GM19463 (cell line): ENCODE measurements at regions not wholly inside any gene's neighbourhood (a gene's known extent, or its start where the extent isn't known, plus 50 kb on each side); places are given as distances from the start of the nearest gene placed in this dataset.

Experiments used
- ATAC-seq: cut with Tn5 transposase; IDR thresholded peaks from one replicate; pipeline ENCODE4 v1.9.1; 2021; ENCODE audit warnings: mild to moderate bottlenecking, moderate library complexity; ENCODE audit not compliant: unreplicated experiment

DNA sequence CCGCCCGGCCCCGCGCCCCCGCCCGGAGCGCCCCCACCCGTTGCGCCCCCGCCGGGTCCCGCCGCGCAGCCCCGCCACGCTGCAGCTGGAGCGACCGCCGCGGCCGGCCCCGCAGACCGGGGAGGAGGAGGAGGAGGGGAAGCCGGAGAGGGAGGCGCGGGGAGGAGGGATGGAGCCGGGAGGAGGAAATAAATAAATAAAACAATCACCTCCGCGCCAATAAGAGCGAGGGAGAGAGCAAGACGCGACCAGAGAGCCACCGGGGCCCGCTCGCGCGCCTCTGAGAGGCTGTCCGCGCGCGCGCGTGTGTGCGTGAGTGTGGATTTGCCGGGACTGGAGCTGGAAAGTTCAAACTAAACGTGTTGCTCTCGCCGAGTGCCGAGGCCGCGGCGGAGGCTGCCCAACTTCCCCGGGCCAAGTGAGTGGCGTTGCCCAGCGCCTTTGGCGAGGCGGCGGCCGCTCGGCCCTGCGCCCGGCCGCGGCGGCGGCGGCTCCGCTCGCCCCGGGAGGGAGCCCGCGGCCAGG lies 2184.4 kb upstream of the TENM3 start:
- ATAC-seq, result peak; percentile 27

DNA sequence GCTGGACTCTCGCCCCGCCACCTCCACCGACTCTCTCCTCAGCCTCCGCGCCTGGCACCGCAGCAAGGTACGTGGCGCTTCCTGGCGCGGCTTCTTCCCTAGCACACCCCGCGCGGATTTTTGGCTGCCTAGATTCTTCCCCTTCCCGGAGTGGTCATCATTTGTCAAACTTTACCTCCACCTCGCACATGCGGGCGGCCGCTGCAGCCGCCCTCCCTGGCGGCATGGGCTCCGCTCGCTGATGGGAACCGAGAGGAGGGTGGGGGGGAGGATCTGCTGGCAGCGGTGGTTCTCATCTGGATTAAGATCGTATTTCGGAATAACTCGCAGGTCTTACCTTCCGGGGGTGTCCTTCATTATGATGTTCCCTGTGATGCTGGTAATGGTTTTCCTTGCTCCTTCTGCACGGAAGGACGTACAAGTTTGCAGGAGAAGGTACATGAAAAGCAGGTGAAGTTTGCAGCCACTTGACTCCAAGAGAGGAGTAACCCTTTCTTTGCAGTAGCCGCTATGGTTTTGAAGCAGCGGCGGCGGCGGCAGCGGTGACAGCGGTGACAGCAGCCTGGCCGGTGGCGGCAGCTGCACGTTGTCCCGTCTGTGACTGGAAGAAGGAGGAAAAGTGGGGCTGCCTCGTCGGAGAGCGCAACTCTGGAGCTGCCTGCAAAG lies 2183.9 kb upstream of the TENM3 start:
- peak; percentile 15 for ATAC-seq

DNA sequence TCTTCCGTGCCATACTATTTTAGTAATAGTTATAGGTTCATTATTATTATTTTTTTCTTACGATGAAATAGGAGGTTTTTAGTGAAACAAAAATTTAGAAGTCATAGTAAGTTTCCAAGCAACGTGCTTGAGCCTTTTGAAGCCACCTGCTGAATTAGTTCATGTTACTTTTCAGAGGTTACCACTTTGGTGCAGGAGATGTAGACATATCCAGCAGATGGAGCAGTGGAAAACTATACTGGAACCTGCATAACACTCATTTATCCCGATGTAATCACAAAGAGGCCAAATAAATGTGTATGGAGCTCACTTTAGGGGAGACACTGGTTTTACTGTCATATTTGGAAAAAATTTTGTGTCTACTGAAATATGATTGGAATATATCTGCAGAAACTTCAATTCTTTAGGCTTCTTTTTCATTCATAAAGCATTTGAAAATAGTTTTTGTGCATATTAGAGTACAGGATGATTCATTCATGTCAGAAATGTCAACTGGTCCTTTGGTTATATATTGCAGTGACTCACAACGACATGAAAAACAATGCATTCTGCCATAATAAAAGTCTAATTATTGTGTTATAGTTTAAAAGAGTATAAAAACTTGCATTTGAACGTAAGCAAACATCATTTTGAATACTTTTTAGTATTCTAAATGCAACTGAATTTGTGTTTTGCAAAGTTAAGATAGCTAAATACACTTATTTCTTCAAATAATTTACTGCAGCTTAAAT lies 2182.9 kb upstream of the TENM3 start:
- no peak for ATAC-seq

DNA sequence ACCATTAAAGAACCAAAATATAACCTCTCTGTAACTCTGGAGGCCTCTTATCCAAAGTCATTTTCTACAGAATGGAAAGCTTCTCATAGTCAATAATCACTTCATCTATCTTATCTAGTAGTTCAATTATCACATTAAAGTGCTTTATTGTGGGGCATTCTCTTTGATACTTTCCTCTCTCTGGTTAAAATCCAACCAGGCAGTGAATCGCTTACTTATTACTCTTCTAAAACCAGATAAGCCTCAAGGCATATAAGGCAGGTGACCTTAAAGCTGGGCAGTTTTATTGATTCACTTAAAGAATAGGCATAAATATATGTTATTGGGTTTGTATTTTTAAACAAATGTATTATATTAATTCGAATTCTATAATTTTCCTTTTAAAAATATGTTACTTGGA lies 2162.1 kb upstream of the TENM3 start:
- no peak for ATAC-seq

DNA sequence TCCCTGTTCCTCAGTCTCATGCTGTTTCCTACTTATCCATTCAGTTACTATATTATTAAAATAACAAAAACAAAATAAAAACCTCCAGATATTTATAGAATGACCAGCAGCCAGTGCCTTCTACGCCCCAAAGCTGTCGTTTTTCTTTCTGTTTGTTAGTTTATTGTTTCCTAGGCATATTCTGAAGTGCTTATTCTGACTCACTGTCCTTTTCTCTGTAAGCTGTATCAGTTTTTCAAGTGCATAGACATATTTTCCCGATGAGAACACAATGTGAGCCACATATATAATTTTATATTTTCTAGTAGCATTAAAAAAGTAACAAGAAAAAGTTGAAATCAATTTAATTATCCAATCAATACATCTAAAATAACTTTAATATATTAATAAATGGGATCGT lies 2158.6 kb upstream of the TENM3 start:
- ATAC-seq, result no peak

DNA sequence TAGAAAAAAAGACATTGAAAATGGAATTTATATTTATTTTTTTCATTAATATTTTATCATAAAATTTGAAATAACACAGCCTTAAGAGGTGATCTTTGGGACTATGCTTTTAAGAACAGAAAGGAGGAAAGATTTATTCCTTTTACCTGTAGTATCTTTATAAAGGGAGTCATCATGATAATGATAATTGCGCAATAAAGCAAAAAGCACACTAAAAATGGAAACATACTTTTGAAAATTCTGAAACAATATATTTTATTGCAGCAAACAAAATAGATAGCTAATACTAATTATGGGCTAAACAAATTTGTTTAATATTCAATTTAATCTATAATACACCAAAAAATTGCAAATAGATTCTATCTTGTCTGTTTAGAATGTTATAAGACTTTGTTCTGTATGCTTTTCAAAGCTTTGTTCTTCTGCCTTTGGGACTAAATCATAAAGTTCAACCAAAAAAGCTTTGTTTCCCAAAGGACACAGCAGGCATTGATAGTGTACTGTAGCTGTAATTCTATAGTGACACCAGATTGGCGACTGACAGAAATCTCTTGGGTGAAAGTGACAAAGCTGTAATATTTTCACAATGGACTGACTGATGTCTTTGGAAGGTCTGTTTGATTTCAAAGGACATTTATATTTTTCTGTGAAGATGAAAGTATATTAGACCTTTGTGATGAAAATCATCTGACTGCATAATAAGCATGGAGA lies 2156.6 kb upstream of the TENM3 start:
- no peak for ATAC-seq

DNA sequence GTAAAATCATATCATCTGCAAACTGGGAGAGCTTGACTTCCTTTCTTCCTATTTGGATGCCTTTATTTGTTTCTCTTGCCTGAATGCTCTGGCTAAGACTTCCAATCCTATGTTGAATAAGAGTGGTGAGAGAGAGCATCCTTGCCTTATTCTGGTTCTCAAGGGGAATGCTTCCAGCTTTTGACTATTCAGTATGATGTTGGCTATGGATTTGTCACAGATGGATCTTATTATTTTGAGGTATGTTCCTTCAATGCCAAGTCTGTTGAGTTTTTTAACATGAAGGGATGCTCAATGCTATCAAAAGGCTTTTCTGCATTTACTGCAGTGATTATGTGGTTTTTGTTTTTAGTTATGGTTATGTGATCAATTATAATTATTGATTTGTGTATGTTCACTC lies 2144.6 kb upstream of the TENM3 start:
- ATAC-seq, result no peak

DNA sequence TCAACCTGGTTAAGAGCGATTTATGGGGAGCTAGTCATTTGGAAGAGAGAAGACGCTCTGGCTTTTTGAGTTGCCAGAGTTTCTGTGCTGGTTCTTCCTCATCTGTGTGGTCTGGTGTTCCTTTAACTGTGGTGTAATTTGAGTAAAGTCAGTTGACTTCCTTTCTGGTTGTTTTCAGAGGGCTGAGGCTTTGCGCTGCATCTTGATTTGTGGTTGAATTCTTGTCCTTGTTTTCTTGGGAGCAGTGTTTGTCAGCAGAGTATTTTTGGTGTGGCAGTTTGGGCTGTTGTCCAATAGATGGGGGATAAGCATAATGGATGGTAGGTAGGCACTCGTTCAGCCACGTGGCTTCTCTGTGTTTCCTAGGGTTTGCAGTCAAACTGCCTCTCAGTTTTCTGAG lies 2143.2 kb upstream of the TENM3 start:
- no peak for ATAC-seq

DNA sequence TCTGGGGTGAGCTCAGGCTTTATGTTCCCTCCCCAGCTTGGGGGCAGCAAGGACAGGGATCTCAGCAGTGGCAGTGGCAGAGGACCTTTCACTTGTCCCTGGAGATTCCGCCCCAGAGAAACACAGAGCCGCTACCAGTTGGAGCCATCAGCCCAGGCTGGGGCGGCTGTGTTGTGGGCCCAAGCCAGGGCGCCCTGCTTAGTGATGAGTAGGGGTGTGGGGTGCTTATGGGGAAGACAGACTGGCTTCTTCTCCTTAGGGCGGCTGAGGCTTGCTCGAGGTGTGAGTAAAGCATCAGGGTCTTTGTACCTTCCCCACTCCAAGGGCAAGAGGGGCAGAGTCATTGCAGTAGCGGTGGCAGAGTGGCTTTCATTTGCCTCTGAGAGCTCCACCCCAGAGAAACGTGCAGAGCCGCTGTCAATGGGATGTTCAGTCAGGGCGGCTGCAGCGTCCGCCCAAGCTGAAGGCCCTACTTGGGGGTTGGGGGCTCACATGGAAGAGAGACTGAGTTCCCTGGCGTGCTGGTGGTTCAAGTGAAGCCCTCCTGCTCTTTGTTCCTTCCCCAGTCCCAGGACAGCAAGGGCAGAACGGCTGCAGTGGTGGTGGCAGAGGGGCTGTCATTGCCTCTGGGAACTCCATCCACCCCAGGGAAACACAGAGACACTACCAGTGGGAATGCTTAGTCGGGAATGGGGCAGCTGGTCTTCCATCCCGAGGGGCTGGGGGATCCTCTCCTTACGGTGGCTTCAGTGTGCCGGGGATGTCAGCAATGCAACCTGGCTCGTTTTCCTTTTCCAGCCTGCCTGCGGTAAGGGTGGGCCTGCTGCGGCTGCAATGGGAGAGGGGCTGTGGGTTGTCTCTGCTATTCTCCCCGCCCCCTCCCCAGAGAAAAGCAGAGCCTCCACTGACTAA lies 2142.5 kb upstream of the TENM3 start:
- no peak for ATAC-seq

DNA sequence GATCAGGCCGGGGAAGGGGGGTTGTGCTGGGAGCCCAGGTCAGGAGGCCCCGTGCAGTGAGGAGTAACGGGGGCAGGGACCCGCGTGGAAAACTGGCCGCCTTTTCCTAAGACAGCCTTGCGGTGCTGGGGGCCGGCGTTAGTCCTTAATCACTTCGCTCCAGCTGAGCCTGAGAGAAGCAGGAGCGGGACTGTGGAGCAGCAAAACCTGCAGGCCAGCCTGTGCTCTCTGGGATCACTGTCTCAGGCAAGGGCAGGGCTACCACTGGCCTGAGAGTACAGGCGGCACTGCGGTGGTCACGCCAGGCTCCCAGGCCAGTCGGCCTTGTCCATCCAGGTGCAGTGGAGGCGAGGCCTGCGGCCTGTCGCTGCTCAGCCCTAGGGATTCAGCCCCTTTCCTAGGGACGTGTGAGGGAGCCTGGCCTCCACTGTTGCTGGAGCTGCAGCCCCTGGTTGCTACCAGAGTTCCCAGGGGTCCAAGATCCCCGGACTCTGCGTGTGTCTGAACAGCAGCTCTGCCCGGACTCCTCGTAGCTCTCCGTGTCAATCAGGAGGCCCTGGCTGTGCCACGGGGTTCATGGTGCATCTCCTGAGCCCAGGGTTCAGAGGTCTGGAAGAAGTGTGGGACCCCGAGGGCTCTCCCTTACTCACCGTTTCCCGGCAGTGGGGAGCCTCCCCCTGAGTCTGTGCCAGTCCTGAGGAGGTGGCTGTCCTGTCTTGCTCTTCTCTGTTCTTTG lies 2141.7 kb upstream of the TENM3 start:
- ATAC-seq, result no peak

DNA sequence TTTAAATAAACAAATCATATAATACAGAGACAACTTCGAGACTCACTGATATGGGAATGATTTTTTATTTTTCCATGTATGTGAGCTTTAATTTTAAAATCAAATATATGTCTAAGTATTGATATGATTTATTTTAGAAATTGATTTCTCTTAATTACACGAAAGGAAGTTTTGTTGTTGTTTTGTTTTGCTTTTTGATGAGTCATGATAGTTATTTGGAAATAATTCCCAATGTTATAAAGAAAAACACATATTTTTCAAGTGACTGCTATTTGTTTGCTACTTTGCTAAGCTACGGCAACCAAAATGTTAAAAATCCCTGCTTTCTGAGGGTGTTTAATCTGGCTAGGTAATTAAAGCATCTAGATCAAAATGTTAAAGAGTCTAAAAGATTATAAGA lies 2139.4 kb upstream of the TENM3 start:
- no peak for ATAC-seq

DNA sequence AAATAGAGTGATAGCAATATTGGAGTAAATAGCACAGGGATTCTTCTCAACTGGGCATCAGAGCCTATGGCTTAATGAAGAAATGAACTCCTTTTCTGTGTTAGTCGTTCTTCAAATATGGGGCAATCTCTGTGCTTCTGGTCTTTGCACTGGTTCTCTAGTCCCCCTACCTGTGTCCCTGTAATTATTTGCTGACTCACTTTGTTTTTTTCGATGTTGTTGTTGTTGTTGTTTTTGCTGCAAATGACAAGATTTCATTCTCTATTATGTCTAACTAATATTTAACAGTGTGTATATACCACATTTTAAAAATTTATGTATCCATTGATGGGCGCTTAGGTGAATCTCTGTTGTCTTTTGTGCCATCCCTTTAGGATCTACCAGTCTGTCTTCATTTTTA lies 2137.8 kb upstream of the TENM3 start:
- no peak for ATAC-seq

DNA sequence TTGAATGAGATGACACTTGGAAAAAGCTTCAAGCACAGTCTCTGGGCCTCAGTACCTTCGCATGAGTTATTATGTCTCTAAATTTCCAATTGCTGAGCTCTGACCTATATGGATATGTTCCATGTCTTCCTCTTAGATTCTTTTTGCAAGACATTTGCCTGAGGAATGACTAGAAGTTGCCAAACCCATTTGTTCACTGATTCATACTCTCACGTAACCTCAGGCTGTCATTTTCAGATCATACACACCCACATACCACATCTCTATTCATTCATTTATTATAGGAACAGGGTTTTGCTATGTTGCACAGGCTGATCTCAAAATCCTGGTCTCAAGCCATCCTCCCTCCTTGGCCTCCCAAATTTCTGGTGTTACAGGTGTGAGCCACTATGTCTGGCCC lies 2137.1 kb upstream of the TENM3 start:
- no peak for ATAC-seq

DNA sequence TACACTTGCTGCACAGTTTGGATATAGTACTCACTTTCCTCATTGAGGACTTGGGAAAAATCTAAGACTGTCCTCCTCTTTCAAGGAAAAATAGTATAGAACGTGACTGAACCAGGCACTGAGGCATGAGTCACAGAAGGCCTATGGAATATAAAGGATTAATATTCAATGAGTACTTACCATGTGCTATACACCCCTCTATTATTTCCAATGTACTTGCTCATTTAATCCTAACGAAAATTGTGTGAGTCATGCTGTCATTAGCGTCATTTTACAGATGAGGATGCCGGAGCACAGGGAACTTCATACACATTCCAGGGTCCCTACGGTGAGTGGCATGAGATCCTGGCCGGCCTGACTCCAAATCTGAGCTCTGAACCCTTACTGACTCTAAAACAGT lies 2136.2 kb upstream of the TENM3 start:
- no peak for ATAC-seq

DNA sequence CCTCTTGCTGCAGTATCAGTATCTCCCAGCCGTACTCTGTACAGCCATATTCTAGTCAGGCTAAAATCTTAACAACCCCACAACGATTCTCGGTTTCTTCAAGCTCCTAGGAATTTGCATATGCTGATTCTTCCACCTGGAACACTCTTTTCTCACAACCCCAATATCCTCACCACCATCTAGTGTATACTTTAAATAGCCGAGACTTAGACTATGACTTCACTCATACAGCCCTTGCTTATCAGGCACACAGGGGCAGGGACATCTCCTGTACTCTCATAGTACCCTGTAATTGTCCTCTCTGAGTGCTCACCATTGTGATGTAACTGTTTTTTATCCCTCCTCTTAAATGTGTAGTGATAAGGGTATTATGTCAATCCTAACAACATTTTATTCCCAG lies 2126.4 kb upstream of the TENM3 start:
- no peak for ATAC-seq

DNA sequence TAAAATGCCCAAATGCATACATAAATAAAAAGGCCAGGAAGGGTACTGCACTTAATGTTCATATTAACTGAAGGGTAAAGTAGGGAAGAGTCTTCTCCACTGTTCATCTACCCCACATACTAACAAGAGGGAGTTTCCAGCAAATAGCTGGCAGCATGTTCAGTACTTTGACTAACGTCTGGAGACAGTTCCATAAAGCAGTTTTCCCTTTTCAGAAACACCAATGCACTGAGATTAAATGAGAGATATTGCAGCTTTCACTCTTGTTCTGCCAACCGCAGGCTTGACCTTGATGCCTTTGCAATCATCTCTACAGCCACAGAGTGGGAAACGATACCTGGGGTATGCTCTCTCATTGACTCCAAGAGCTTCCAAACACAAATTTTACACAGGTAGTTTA lies 2123.1 kb upstream of the TENM3 start:
- ATAC-seq, result peak; percentile 49

DNA sequence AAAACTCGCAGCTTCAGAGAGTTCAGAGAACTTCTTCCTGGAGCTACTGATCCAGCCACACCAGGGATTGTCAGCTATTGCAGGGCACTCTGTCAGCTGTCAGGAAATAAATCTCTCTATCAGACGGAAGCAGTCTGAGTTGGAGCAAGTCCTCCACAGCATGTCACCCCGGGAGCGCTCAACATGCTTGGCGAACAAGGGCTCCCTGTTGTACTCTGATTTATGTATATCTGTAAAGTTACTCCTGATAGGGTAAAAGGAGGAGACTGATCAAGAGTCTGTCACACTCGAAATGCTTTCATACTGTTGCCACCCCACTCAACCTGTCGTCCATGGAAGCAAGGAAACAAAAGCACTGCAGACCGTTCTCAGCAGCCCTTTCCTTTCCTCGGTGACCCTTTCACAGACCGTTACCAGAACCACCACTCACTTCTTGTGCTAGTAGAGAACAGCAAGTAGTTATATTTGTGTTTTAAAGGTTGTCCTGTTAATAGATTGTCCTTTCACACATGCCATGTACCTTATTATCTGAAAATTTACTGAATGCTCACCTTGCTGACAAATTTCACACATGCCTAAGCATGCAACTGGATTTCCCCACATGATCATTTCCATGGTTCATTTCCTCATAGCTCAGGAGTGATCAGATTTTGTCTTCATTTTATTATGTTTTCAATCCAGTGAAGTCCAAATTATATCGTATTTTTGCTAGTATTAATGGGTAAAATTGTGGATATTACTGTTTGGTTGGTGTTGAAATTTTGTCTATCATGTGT lies 2108.9 kb upstream of the TENM3 start:
- peak; percentile 60 for ATAC-seq

DNA sequence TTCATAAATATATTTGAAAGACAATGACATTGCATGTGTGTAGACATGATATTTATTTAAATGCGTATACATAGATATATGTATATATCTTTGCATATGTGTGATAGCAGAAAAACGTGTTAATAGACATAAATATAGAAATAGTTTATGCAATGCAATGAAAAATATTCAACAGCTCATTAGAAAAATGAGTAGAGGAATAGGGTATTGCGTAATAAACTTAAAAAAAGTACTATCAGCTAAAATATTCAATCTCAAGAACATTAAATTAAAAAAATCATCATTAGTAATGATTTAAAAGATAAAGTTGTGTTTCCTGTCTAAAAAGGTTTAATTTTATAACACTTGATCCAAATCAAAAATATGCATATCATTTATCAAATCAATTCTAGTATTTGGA lies 2101.5 kb upstream of the TENM3 start:
- no peak for ATAC-seq

DNA sequence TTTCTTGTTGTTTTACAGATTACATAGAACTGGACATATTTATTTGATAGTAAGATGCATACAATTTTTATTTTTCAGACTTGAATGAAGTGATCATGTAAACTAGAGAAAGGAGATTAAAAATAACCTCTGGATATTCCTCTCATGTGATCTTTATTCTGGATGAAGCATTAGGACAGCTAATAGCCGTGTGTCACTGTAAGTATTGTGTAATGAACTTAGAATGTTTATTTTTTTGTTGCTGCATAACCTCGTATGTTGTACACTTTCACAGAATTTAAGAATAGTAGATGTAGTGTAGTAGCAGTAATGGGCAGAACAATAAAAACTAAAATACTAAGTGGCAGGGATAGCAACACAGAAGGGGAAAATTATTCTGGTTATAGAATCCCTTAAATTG lies 2094.5 kb upstream of the TENM3 start:
- no peak for ATAC-seq
